ENCODE measurements at regions not wholly inside any gene's neighbourhood (a gene's known extent, or its start where the extent isn't known, plus 50 kb on each side); places are given as distances from the start of the nearest gene placed in this dataset.

DNA sequence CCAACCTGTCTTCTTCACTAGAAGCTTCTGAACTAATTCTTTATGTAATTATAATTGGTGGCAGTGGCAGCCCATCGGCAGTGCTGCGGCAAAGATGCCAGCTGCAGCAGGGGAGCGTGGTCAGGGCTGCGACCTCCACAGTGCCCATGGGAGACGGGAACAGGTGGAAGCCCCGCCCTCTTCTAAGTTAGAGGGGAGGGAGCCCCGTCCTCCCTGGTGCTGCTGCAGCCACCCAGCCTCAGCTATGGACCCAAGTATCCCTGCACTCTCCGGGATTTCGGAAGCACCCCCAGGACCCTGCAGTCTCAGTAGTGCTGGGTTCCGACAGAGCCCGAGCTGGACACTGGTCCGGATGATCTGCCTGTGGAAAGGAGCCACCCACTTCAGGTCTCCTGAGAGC is 117.0 kb upstream of the MBL2 start:
- TF ChIP-seq CTCF (IDR thresholded peaks at IDR 0.05) (no peak), EZH2 (IDR thresholded peaks at IDR 0.05; ENCODE audit: borderline replicate concordance, insufficient read depth, low read depth, low read length, poor library complexity, severe bottlenecking) (no peak)

All from B cell (primary cell).